ENCODE measurements at regions not wholly inside any gene's neighbourhood (a gene's known extent, or its start where the extent isn't known, plus 50 kb on each side); places are given as distances from the start of the nearest gene placed in this dataset.
"Not testable (repeated sequence)": the region's sequence is repeated elsewhere in the genome, so short reads cannot be mapped to it uniquely, and the experiment has no call there.

DNA sequence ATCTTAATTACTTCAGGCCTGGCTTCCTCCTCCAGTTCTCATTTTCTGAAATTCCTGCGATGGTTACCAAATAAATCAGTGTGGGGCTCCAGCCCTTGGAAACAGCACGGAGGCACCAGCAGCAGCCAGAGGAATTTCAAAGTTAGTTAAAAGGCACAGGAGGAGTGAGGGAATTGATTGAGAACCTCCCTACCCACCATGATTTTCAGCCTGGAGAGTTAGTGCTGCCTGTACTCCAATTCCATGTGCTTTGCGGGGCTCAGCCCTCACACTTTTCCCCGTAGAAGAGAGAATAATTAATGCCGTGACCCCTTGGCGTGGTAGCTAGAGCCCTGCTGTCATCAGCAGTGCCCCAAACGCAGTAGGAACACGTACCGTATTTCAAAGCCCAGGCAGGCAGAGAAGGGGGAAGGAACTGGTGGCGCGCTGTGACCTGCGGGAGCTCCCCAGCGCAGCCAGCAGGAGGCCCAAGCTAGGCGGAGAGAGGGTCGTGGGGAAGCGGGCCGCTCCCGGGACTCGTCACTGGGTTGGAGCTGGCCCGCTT lies 84.0 kb upstream of the IGFBP7 start:
- DNase-seq: no peak

DNA sequence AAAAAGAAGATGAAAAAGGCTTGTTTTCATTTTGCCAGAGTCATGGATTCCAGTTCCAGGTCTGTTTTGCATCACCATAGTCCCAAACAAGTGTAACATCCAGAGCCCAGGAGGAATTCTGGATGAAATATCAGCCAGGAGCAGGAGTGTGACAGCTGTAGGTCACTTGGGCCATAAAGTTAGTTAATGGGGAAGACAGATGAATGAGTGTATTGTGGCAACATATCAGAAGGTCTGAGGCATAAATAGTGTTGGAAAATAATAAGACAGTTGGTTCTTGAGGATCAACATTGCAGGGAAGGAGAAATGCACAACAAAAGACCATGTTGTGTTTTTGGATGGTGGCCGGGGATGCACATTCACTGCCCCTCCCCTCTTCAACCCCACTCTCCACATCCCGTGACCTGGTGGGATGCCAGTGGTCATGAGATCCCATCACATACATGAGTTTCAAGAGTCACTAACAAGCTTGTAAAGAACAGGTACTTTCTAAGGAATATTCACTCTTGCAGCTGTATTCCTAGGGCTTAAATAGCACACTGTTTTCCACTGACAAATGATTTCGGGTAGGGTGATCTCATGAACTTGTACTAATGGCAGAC lies 83.1 kb upstream of the IGFBP7 start:
- DNase-seq: no peak

DNA sequence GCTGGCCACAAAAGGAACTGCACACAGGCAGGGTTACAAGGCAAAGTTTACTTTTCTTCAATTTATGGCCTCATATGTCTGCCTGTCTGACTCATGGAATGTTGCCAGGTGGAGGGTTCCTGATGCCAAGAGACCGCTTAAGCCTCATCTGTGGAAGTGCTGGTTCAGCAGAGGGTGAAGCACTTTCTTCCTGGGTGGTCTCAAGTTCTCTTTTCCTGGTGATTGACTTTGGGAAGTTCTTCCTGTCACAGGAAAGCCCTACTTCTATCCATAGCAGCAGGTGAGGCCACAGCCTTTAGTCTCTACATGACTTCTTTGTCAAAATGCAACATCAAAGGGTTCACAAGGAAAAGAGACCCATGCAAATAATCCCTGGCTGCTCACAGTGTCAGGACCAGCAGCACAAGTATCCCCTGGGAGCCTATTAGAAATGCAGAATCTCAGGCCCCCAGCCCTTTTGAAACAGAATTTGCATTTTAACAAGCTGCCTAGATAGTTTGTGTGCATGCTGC lies 81.4 kb upstream of the IGFBP7 start:
- DNase-seq: peak; percentile 42

DNA sequence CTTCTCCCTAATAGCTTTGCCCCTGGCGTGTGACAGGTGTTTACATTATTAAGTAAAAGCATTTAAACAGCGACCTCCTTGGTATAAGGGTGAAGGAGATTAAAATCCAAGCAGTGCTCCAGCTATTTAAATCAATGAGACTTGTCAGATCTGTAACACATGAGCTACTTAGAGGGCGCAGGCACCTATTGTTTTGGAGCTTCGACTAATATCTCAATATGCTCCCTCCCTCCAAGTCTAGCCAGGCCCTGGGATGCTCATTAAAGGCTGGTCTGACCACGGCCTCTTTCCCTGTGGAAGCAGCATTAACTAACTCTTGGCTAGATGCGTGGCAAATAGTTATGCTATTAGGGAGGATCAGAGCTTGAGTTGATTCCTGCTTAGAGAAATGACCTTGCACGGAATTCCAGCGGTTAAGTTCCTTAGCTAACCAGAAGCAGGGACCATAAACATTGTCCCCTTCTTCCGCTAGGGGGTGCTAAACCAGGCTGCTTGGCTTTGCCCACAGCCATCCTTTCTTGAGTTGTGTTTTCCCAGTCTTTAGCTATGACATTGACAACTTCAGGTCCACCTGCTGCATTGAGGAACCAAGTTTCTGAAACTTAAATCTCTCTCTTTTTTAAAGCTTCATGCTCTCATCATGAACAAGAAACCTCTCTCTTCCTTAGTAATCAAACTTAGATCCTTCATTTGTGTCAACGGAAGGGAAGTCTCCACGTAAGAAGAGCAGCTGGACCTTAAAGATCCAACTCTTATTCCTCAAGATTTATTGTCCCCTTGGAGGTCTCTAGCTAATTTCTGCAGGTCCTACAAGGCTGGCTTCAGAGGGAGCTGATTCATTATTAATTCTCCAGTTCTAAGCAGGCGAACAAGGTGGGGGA lies 80.7 kb upstream of the IGFBP7 start:
- DNase-seq: no peak

DNA sequence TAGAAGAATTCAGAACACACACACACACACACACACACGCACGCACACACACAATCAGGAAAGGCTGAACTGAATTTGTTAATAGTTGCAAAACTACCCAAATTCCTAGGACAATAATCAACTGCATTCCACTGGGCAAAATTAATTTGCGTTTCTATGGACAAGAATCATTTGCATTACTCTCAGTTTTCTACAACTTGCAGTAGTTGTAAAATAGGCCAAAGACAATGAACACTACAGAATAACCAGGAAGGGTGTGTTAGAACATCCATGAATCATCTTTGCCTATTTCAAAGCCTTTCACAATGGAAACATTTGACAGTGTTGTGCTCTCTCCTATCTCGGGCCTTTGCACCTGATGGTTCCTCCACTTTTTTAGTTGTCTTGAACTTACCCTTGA lies 77.1 kb upstream of the IGFBP7 start:
- no peak for DNase-seq

DNA sequence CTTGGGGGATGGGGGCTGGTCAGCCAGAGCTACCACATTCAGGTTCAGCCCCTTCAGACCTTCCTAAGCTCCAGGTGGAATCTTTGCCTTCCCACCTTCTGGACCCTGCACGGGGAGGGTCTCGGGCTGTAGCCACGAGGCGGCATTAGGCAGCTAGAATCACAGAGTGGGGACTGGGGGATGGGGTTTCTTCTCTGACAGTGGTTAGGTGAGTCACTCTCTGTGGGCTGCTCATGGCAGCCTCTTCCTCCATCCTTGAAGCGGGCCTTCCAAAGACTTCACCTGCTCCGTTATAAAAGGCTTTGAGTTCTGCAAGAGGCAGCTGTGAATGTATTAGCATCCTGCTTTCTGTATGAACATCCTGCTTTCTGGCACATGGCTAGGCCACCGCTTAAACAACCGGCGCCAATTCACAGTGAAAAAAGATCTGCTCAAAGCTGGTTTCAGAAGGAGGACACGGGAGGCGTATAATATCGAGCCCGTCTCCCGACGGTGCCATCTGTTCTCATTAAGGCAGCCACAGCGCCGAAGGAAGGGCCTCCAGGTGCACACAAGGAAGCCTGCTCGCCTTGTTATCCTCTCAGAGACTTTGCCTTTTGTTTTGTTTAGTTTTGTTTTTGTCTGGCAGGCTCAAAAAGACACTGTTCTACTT lies 74.3 kb upstream of the IGFBP7 start:
- no peak for DNase-seq

DNA sequence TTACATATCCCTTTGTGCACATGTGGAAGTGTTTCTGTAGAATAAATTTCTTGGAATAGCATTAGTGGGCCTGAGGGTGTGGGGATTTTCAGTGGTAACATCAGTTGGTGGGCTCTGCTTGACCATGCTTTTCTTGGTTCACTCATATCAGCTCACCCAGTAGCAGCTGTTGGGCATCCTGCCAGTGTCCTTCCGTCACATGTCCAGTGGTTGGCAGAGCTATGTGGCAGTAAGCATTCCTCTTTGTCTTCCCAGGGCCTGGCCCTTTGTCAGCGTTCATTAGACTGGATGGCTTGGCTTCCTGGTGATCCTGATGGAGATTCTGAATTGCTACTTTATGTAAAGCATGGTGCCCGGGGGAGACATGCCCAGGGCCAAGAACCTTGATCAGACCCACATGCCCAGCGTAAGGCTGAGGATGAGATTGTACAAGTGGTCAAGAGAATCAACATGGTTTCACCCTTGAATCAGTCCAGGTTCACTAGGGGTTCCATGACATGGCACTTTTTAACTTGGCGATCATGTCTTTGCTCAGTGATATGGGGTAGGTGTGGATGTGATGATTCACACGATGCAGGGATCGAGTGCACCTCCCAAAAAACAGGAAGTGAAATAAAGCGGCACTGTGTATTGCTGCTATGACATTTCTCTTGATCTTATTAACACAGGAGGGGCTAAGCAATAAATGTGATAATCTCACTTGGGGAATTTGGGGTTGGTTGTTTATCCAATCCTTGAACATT lies 72.1 kb upstream of the IGFBP7 start:
- DNase-seq: peak; percentile 77

DNA sequence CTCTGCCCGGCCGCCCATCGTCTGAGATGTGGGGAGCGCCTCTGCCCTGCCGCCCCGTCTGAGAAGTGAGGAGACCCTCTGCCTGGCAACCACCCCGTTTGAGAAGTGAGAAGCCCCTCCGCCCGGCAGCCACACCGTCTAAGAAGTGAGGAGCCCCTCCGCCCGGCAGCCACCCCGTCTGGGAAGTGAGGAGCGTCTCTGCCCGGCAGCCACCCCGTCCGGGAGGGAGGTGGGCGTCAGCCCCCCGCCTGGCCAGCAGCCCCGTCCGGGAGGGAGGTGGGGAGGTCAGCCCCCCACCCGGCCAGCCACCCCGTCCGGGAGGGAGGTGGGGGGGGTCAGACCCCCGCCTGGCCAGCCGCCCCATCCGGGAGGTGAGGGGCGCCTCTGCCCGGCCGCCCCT lies 63.0 kb upstream of the IGFBP7 start:
- not testable (repeated sequence) for DNase-seq

DNA sequence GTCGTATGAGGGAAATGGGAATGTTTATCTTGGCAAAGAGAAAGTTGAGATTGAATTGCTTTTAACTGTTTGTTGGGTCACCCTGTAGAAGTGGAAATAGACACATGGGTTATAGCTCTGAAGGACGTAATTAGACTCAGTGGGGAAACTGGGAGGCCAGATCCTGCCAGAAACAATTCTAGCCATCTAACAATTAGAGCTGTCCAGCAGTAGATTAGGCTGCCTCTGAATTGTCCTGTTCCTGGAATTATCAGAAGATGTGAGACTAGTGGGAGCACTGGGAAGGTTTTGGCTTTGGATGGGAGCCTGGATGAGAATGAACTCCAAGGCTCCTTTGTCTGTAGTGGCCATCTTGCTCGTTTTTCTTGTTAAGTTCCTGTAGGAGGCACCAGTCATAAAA lies 61.9 kb upstream of the IGFBP7 start:
- no peak for DNase-seq

DNA sequence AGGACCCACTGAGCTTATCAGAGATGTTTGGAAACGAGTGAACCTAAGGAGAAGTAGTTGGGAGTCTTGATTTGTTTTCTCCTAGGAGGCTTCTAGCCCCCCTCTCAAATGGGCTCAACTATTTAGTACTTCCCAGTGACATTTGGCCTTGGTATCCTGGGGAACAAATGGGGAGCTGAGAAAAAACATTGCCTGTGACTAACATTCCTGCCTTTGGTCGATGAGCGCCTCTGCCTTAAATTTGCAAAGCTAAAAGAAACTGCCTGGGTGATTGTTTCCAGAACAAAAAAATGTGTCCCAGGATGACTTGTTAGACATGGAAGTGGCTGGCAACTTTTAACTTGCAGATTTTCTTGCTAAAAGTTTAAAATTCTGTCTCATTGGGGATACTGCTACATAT lies 58.8 kb upstream of the IGFBP7 start:
- DNase-seq: no peak

DNA sequence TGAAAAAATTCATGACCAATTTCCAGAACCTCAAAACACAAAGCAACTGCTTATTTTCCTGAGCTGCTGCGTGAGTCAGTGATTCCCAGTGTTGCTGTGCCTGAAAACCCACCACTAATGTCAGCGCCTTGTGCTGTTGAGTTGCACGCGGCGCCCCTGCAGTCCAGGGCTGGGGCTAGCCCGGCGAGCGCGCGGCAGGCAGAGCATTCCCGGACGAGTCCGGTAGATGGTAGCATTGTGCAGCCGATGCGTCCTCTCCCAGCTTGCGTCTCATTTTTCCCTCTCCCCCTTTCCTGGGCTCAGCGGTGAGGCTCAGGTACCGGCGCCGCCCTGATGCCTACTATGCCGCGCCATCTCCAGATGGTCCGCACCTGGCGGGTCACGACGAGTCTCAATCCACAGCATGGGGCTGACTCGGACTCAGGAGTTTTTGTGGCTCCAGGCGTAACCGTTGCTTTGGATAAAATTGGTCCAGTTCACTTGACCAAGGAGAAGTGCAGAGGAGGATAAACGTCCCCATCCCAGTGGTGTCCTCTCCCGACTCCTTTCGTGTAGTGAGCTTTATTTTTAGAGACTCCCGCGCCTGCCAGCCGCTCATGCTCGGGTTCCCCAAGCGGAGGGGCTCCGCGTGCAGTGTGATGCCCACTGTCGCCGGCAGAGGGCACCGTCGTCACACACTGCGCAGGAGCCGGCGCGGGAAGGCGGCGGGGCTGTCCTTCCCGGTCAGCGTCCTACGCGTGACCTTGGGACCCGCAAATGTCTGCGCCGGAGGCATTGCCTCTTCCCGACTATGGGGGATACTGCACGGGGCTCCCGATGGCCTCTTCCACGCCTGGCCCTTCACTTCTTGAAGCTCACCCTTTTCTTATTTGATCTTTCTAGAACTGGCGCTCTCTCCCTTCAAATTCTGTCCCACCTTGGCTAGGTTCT lies 53.6 kb upstream of the IGFBP7 start:
- DNase-seq: peak; percentile 74

DNA sequence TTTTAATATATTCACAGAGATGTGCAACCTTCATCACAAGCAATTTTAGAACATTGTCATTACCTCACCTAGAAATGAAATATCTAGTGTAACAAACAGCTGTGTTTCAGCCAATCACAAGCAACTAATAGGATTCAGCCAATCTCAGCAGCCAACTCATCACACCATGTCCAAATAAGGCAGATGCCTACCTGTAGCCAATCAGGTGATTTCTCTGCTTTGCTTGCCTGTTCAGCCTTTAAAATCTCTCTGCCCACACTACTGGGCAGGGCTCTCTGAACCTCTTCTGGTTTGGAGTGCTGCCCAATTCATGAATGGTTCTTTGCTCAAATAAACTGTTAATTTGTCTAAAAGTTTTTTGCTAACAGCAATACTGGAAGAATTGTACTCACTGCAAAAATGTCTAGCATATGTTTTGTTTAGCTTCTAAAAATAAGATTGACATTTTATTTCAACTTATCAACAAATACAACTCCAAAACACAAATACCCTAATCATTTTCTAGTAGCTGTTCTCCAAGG lies 52.4 kb upstream of the IGFBP7 start:
- DNase-seq: no peak

Data from NCI-H1092 (cell line).